ENCODE measurements at regions not wholly inside any gene's neighbourhood (a gene's known extent, or its start where the extent isn't known, plus 50 kb on each side); places are given as distances from the start of the nearest gene placed in this dataset.

- DNase-seq = no peak
- intact Hi-C loops (cut with DNase I, micrococcal nuclease) = no loop called here
- CTCF ChIA-PET = interaction anchor here (0.7 kb wide), 1 partner anchor 147 kb away, joined by 3 read pairs; no protein-coding TSS in a partner anchor
- no peaks in the 10 kb centered on the region for H3K4me1 Mint-ChIP-seq
- no peaks in the 10 kb centered on the region for H3K27me3 Mint-ChIP-seq
- no peak for ATAC-seq
- H3K36me3 Mint-ChIP-seq (ENCODE audit: low read depth) = no peaks in the 10 kb centered on the region
- H3K9me3 Mint-ChIP-seq (ENCODE audit: low read depth) = no peaks in the 10 kb centered on the region
- POLR2A ChIA-PET = no interaction called here
- no peak overlapping the region for H3K4me3 Mint-ChIP-seq
- no peak overlapping the region for H3K27ac Mint-ChIP-seq
Observed at GRCh38 chr12:83664650-83665049, 977.9 kb downstream of the TMTC2 start.

- ATAC-seq = no peak
- H3K36me3 Mint-ChIP-seq (ENCODE audit: low read depth) = no peaks in the 10 kb centered on the region
- no peak overlapping the region for H3K27ac Mint-ChIP-seq
- no peak overlapping the region for H3K4me3 Mint-ChIP-seq
- POLR2A ChIA-PET = no interaction called here
- peaks cover 2% of the 10 kb centered on the region for H3K9me3 Mint-ChIP-seq (ENCODE audit: low read depth)
- intact Hi-C loops (cut with DNase I, micrococcal nuclease) = no loop called here
- no peak for DNase-seq
- H3K27me3 Mint-ChIP-seq = no peaks in the 10 kb centered on the region
- CTCF ChIA-PET = no interaction called here
- H3K4me1 Mint-ChIP-seq = no peaks in the 10 kb centered on the region
Observed at GRCh38 chr12:83660727-83661358, 974.1 kb downstream of the TMTC2 start.

- DNase-seq (no peak), ATAC-seq (no peak)
- Mint-ChIP-seq H3K9me3 (ENCODE audit: low read depth) (peaks cover 4% of the 10 kb centered on the region), H3K4me3 (no peak overlapping the region), H3K4me1 (no peaks in the 10 kb centered on the region), H3K27me3 (no peaks in the 10 kb centered on the region), H3K36me3 (ENCODE audit: low read depth) (no peaks in the 10 kb centered on the region), H3K27ac (no peak overlapping the region)
- POLR2A ChIA-PET = no interaction called here
- intact Hi-C loops (cut with DNase I, micrococcal nuclease) = no loop called here
- CTCF ChIA-PET = no interaction called here
Observed at GRCh38 chr12:83659321-83659720, 972.6 kb downstream of the TMTC2 start.

GRCh38 chr12:83656004-83656403 is 969.3 kb downstream of the TMTC2 start:
- Mint-ChIP-seq H3K4me1 (no peaks in the 10 kb centered on the region), H3K36me3 (ENCODE audit: low read depth) (no peaks in the 10 kb centered on the region), H3K27me3 (no peaks in the 10 kb centered on the region), H3K9me3 (ENCODE audit: low read depth) (peaks cover 14% of the 10 kb centered on the region), H3K4me3 (no peak overlapping the region), H3K27ac (no peak overlapping the region)
- ChIA-PET CTCF (no interaction called here), POLR2A (no interaction called here)
- ATAC-seq (no peak), DNase-seq (no peak)
- intact Hi-C loops (cut with DNase I, micrococcal nuclease) = no loop called here

- H3K4me3 Mint-ChIP-seq = no peak overlapping the region
- no peak overlapping the region for H3K27ac Mint-ChIP-seq
- H3K36me3 Mint-ChIP-seq (ENCODE audit: low read depth) = no peaks in the 10 kb centered on the region
- ChIA-PET CTCF (no interaction called here), POLR2A (no interaction called here)
- H3K27me3 Mint-ChIP-seq = no peaks in the 10 kb centered on the region
- DNase-seq (no peak), ATAC-seq (no peak)
- H3K4me1 Mint-ChIP-seq = no peaks in the 10 kb centered on the region
- peaks cover 9% of the 10 kb centered on the region for H3K9me3 Mint-ChIP-seq (ENCODE audit: low read depth)
- intact Hi-C loops (cut with DNase I, micrococcal nuclease) = no loop called here
Observed at GRCh38 chr12:83642205-83642604, 955.5 kb downstream of the TMTC2 start.

- Mint-ChIP-seq H3K4me3 (no peak overlapping the region), H3K27ac (no peak overlapping the region), H3K36me3 (ENCODE audit: low read depth) (no peaks in the 10 kb centered on the region), H3K4me1 (no peaks in the 10 kb centered on the region), H3K9me3 (ENCODE audit: low read depth) (peaks cover 9% of the 10 kb centered on the region), H3K27me3 (no peaks in the 10 kb centered on the region)
- ATAC-seq (no peak), DNase-seq (no peak)
- CTCF ChIA-PET = no interaction called here
- POLR2A ChIA-PET = no interaction called here
- intact Hi-C loops (cut with DNase I, micrococcal nuclease) = no loop called here
Observed at GRCh38 chr12:83641789-83642188, 955.1 kb downstream of the TMTC2 start.

GRCh38 chr12:83634726-83635267 is 948.1 kb downstream of the TMTC2 start:
- DNase-seq (no peak), ATAC-seq (no peak)
- intact Hi-C loops (cut with DNase I, micrococcal nuclease) = no loop called here
- Mint-ChIP-seq H3K27ac (no peak overlapping the region), H3K27me3 (no peaks in the 10 kb centered on the region), H3K9me3 (ENCODE audit: low read depth) (peaks cover 2% of the 10 kb centered on the region), H3K36me3 (ENCODE audit: low read depth) (no peaks in the 10 kb centered on the region), H3K4me1 (no peaks in the 10 kb centered on the region), H3K4me3 (no peak overlapping the region)
- POLR2A ChIA-PET = no interaction called here
- CTCF ChIA-PET = no interaction called here

- peaks cover 2% of the 10 kb centered on the region for H3K9me3 Mint-ChIP-seq (ENCODE audit: low read depth)
- no peak overlapping the region for H3K4me3 Mint-ChIP-seq
- H3K36me3 Mint-ChIP-seq (ENCODE audit: low read depth) = no peaks in the 10 kb centered on the region
- ATAC-seq (no peak), DNase-seq (no peak)
- intact Hi-C loops (cut with DNase I, micrococcal nuclease) = no loop called here
- CTCF ChIA-PET = no interaction called here
- POLR2A ChIA-PET = no interaction called here
- H3K27ac Mint-ChIP-seq = no peak overlapping the region
- H3K4me1 Mint-ChIP-seq = no peaks in the 10 kb centered on the region
- H3K27me3 Mint-ChIP-seq = no peaks in the 10 kb centered on the region
Observed at GRCh38 chr12:83630526-83630925, 943.8 kb downstream of the TMTC2 start.

- Mint-ChIP-seq H3K27ac (no peak overlapping the region), H3K4me3 (no peak overlapping the region), H3K9me3 (ENCODE audit: low read depth) (peaks cover 2% of the 10 kb centered on the region), H3K36me3 (ENCODE audit: low read depth) (no peaks in the 10 kb centered on the region), H3K27me3 (no peaks in the 10 kb centered on the region), H3K4me1 (no peaks in the 10 kb centered on the region)
- no peak for ATAC-seq
- intact Hi-C loops (cut with DNase I, micrococcal nuclease) = no loop called here
- DNase-seq = no peak
- ChIA-PET POLR2A (no interaction called here), CTCF (no interaction called here)
Observed at GRCh38 chr12:83629931-83630330, 943.2 kb downstream of the TMTC2 start.

GRCh38 chr12:83622205-83622604 is 935.5 kb downstream of the TMTC2 start:
- no peak overlapping the region for H3K4me3 Mint-ChIP-seq
- ATAC-seq (no peak), DNase-seq (no peak)
- H3K36me3 Mint-ChIP-seq (ENCODE audit: low read depth) = no peaks in the 10 kb centered on the region
- ChIA-PET POLR2A (no interaction called here), CTCF (no interaction called here)
- intact Hi-C loops (cut with DNase I, micrococcal nuclease) = no loop called here
- H3K27me3 Mint-ChIP-seq = no peaks in the 10 kb centered on the region
- H3K4me1 Mint-ChIP-seq = no peaks in the 10 kb centered on the region
- H3K9me3 Mint-ChIP-seq (ENCODE audit: low read depth) = peaks cover 2% of the 10 kb centered on the region
- no peak overlapping the region for H3K27ac Mint-ChIP-seq

- Mint-ChIP-seq H3K9me3 (ENCODE audit: low read depth) (peaks cover 4% of the 10 kb centered on the region), H3K4me3 (no peak overlapping the region), H3K4me1 (no peaks in the 10 kb centered on the region), H3K27me3 (no peaks in the 10 kb centered on the region), H3K27ac (no peak overlapping the region), H3K36me3 (ENCODE audit: low read depth) (no peaks in the 10 kb centered on the region)
- no peak for ATAC-seq
- POLR2A ChIA-PET = no interaction called here
- intact Hi-C loops (cut with DNase I, micrococcal nuclease) = no loop called here
- no peak for DNase-seq
- CTCF ChIA-PET = no interaction called here
Observed at GRCh38 chr12:83619973-83620372, 933.3 kb downstream of the TMTC2 start.

- Mint-ChIP-seq H3K4me1 (no peaks in the 10 kb centered on the region), H3K36me3 (ENCODE audit: low read depth) (no peaks in the 10 kb centered on the region), H3K27ac (no peak overlapping the region), H3K4me3 (no peak overlapping the region), H3K9me3 (ENCODE audit: low read depth) (peaks cover 10% of the 10 kb centered on the region), H3K27me3 (no peaks in the 10 kb centered on the region)
- ChIA-PET POLR2A (no interaction called here), CTCF (no interaction called here)
- DNase-seq (no peak), ATAC-seq (no peak)
- intact Hi-C loops (cut with DNase I, micrococcal nuclease) = no loop called here
Observed at GRCh38 chr12:83615152-83615551, 928.4 kb downstream of the TMTC2 start.

- Mint-ChIP-seq H3K4me1 (no peaks in the 10 kb centered on the region), H3K9me3 (ENCODE audit: low read depth) (peaks cover 12% of the 10 kb centered on the region), H3K36me3 (ENCODE audit: low read depth) (no peaks in the 10 kb centered on the region), H3K4me3 (no peak overlapping the region), H3K27me3 (no peaks in the 10 kb centered on the region), H3K27ac (no peak overlapping the region)
- POLR2A ChIA-PET = no interaction called here
- CTCF ChIA-PET = no interaction called here
- intact Hi-C loops (cut with DNase I, micrococcal nuclease) = no loop called here
- no peak for DNase-seq
- no peak for ATAC-seq
Observed at GRCh38 chr12:83613586-83614110, 926.9 kb downstream of the TMTC2 start.

All from activated CD4-positive, alpha-beta T cell treated with anti-CD3 and anti-CD28 coated beads for 36 hours (primary cell).